ENCODE measurements at regions not wholly inside any gene's neighbourhood (a gene's known extent, or its start where the extent isn't known, plus 50 kb on each side); places are given as distances from the start of the nearest gene placed in this dataset.

GRCh38 chr3:30245858-30246622, 360.4 kb upstream of the TGFBR2 start:
- Histone ChIP-seq H3K4me2 (ENCODE audit: insufficient read depth, low read length) (no peak overlapping the region), H3K79me2 (ENCODE audit: insufficient read depth, low read length) (no peaks in the 10 kb centered on the region), H3K4me3 (ENCODE audit: insufficient read depth, low read length) (no peak overlapping the region), H4K20me1 (ENCODE audit: insufficient read depth, low read length) (no peaks in the 10 kb centered on the region), H3K27ac (ENCODE audit: low read depth, low read length) (no peak overlapping the region), H3K4me1 (ENCODE audit: insufficient read depth, low read length) (no peaks in the 10 kb centered on the region), H2AFZ (ENCODE audit: low read length) (no peak overlapping the region), H3K27me3 (ENCODE audit: insufficient read depth, low read length) (no peaks in the 10 kb centered on the region), H3K9me3 (ENCODE audit: low read depth, low read length) (no peaks in the 10 kb centered on the region), H3K36me3 (ENCODE audit: insufficient read depth, low read length) (no peaks in the 10 kb centered on the region)
- no peak for TF ChIP-seq CTCF (IDR thresholded peaks at IDR 0.05; ENCODE audit: extremely low read depth, low read depth, low read length)
- no peak for DNase-seq (ENCODE audit: insufficient read length, low spot score, missing footprints)

- no peaks in the 10 kb centered on the region for H3K36me3 ChIP-seq (ENCODE audit: insufficient read depth, low read length)
Measured at GRCh38 chr3:30248423-30248822, 358.0 kb upstream of the TGFBR2 start.

GRCh38 chr3:30252474-30252873, 353.9 kb upstream of the TGFBR2 start:
- Histone ChIP-seq H3K4me1 (ENCODE audit: insufficient read depth, low read length) (peaks cover 12% of the 10 kb centered on the region), H3K27ac (ENCODE audit: low read depth, low read length) (no peak overlapping the region), H3K79me2 (ENCODE audit: insufficient read depth, low read length) (no peaks in the 10 kb centered on the region), H3K9me3 (ENCODE audit: low read depth, low read length) (no peaks in the 10 kb centered on the region), H2AFZ (ENCODE audit: low read length) (no peak overlapping the region), H3K4me3 (ENCODE audit: insufficient read depth, low read length) (no peak overlapping the region), H3K4me2 (ENCODE audit: insufficient read depth, low read length) (no peak overlapping the region), H4K20me1 (ENCODE audit: insufficient read depth, low read length) (no peaks in the 10 kb centered on the region), H3K36me3 (ENCODE audit: insufficient read depth, low read length) (no peaks in the 10 kb centered on the region), H3K27me3 (ENCODE audit: insufficient read depth, low read length) (no peaks in the 10 kb centered on the region)
- no peak for DNase-seq (ENCODE audit: insufficient read length, low spot score, missing footprints)
- no peak for TF ChIP-seq CTCF (IDR thresholded peaks at IDR 0.05; ENCODE audit: extremely low read depth, low read depth, low read length)

More at GRCh38 chr3:30248423-30248822, 358.0 kb upstream of the TGFBR2 start:
- TF ChIP-seq CTCF (IDR thresholded peaks at IDR 0.05; ENCODE audit: extremely low read depth, low read depth, low read length) = no peak
- H3K9me3 ChIP-seq (ENCODE audit: low read depth, low read length) = no peaks in the 10 kb centered on the region
- H2AFZ ChIP-seq (ENCODE audit: low read length) = no peak overlapping the region
- H3K79me2 ChIP-seq (ENCODE audit: insufficient read depth, low read length) = no peaks in the 10 kb centered on the region
- H3K4me1 ChIP-seq (ENCODE audit: insufficient read depth, low read length) = no peaks in the 10 kb centered on the region
- H3K27me3 ChIP-seq (ENCODE audit: insufficient read depth, low read length) = no peaks in the 10 kb centered on the region
- H3K27ac ChIP-seq (ENCODE audit: low read depth, low read length) = no peak overlapping the region
- H3K4me2 ChIP-seq (ENCODE audit: insufficient read depth, low read length) = no peak overlapping the region
- no peak overlapping the region for H3K4me3 ChIP-seq (ENCODE audit: insufficient read depth, low read length)
- H4K20me1 ChIP-seq (ENCODE audit: insufficient read depth, low read length) = no peaks in the 10 kb centered on the region
- DNase-seq (ENCODE audit: insufficient read length, low spot score, missing footprints) = no peak

- H3K4me2 ChIP-seq (ENCODE audit: insufficient read depth, low read length) = no peak overlapping the region
- no peak overlapping the region for H2AFZ ChIP-seq (ENCODE audit: low read length)
- no peaks in the 10 kb centered on the region for H3K79me2 ChIP-seq (ENCODE audit: insufficient read depth, low read length)
- no peak for TF ChIP-seq CTCF (IDR thresholded peaks at IDR 0.05; ENCODE audit: extremely low read depth, low read depth, low read length)
- H3K27ac ChIP-seq (ENCODE audit: low read depth, low read length) = no peak overlapping the region
- H3K9me3 ChIP-seq (ENCODE audit: low read depth, low read length) = no peaks in the 10 kb centered on the region
- no peaks in the 10 kb centered on the region for H3K36me3 ChIP-seq (ENCODE audit: insufficient read depth, low read length)
- peaks cover 12% of the 10 kb centered on the region for H3K4me1 ChIP-seq (ENCODE audit: insufficient read depth, low read length)
- H4K20me1 ChIP-seq (ENCODE audit: insufficient read depth, low read length) = no peaks in the 10 kb centered on the region
- no peak for DNase-seq (ENCODE audit: insufficient read length, low spot score, missing footprints)
- H3K27me3 ChIP-seq (ENCODE audit: insufficient read depth, low read length) = no peaks in the 10 kb centered on the region
- H3K4me3 ChIP-seq (ENCODE audit: insufficient read depth, low read length) = no peak overlapping the region
Measured at GRCh38 chr3:30253832-30254231, 352.6 kb upstream of the TGFBR2 start.
